ENCODE measurements at regions not wholly inside any gene's neighbourhood (a gene's known extent, or its start where the extent isn't known, plus 50 kb on each side); places are given as distances from the start of the nearest gene placed in this dataset.

- WGBS, 2 donors (ENCODE audit: low coverage in 1 of 2): 76% methylated on average over 7 of the region's 7 CpGs
These were observed 61.0 kb upstream of the PHACTR2 start for GRCh38 chr6:143616741-143617140.

DNA sequence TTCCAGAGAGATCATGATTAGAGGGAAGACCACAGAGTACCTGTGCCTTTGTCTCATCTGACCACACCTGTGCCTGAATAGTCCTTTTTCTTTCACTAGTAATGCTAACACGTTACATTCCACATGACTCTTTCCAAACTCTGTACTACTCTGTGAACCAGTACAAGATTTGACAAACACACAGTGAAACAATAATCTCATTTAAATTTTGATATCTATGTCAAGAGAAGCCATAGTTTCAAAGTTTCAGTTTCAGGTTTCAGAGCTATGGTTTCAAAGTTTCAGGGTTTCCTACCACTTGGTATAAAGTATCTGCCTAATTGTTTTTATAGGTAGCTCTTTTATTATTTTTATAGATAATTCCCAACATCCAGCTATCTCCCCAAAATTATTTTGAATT lies 62.0 kb upstream of the PHACTR2 start:
- Histone ChIP-seq H3K9me3 (no peaks in the 10 kb centered on the region), H3K27me3 (no peaks in the 10 kb centered on the region), H3K4me1 (peaks cover 0 to 11% (median 8%) of the 10 kb centered on the region in 4 donors), H3K27ac (no peak overlapping the region), H3K4me3 (no peak overlapping the region), H3K36me3 (no peaks in the 10 kb centered on the region)
- TF ChIP-seq CTCF (IDR thresholded peaks at IDR 0.05) (no peak), POLR2AphosphoS5 (IDR thresholded peaks at IDR 0.05) (no peak), EP300 (IDR thresholded peaks at IDR 0.05; ENCODE audit: low read depth) (no peak), POLR2A (IDR thresholded peaks at IDR 0.05) (no peak)
- DNase-seq: no peak
- in situ Hi-C loops (cut with MboI; ENCODE audit: low pct_ligation_motif_present in 1 of 4, low pct_unique_long_range_greater_than_20kb in 1 of 4, low sequenced_read_pairs in 3 of 4): no loop called here
- 84 to 92% methylated on average over 1 of the region's 1 CpG for WGBS, 2 donors (ENCODE audit: low coverage in 1 of 2)
- intact Hi-C loops (cut with DNase I; ENCODE audit: low total_unique reads): no loop called here

More at GRCh38 chr6:143616741-143617140, 61.0 kb upstream of the PHACTR2 start:
- DNase-seq: no peak
- Histone ChIP-seq H3K9me3 (no peaks in the 10 kb centered on the region), H3K27ac (no peak overlapping the region), H3K36me3 (no peaks in the 10 kb centered on the region), H3K4me3 (no peak overlapping the region), H3K27me3 (no peaks in the 10 kb centered on the region), H3K4me1 (peaks cover 0 to 11% (median 9%) of the 10 kb centered on the region in 4 donors)
- intact Hi-C loops (cut with DNase I; ENCODE audit: low total_unique reads) (no loop called here), in situ Hi-C loops (cut with MboI; ENCODE audit: low pct_ligation_motif_present in 1 of 4, low pct_unique_long_range_greater_than_20kb in 1 of 4, low sequenced_read_pairs in 3 of 4) (no loop called here)
- no peak for TF ChIP-seq POLR2A (IDR thresholded peaks at IDR 0.05)

DNA sequence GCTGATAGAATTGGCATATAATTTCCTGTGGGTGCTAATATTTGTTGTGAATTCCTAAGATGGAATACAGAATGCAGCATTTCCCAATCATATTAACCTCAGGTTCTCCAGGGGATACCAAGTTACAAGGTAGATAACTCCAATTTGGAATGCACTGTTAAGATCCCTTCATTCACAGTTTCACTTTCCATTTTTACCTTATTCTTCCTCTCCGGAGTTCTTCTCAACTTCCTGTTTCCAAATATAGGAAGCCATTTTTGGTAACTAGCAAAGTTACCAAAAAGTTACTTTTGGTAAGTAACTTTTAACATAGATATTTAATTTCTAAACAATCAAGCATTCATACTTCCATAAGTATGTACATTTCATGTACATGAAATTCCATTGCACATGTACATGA lies 63.5 kb upstream of the PHACTR2 start:
- Histone ChIP-seq H3K36me3 (no peaks in the 10 kb centered on the region), H3K4me3 (no peak overlapping the region), H3K27ac (no peak overlapping the region), H3K27me3 (no peaks in the 10 kb centered on the region), H3K4me1 (no peaks in the 10 kb centered on the region), H3K9me3 (no peaks in the 10 kb centered on the region)
- no peak for DNase-seq
- intact Hi-C loops (cut with DNase I; ENCODE audit: low total_unique reads) (no loop called here), in situ Hi-C loops (cut with MboI; ENCODE audit: low pct_ligation_motif_present in 1 of 4, low pct_unique_long_range_greater_than_20kb in 1 of 4, low sequenced_read_pairs in 3 of 4) (no loop called here)
- 62 to 83% methylated on average over 1 of the region's 1 CpG for WGBS, 2 donors (ENCODE audit: low coverage in 1 of 2)
- TF ChIP-seq POLR2A (IDR thresholded peaks at IDR 0.05): no peak
- TF ChIP-seq POLR2AphosphoS5 (IDR thresholded peaks at IDR 0.05): no peak
- TF ChIP-seq CTCF (IDR thresholded peaks at IDR 0.05): no peak
- no peak for TF ChIP-seq EP300 (IDR thresholded peaks at IDR 0.05; ENCODE audit: low read depth)

- intact Hi-C loops (cut with DNase I; ENCODE audit: low total_unique reads): no loop called here
- in situ Hi-C loops (cut with MboI; ENCODE audit: low pct_ligation_motif_present in 1 of 4, low pct_unique_long_range_greater_than_20kb in 1 of 4, low sequenced_read_pairs in 3 of 4): no loop called here
These were observed 64.0 kb upstream of the PHACTR2 start for GRCh38 chr6:143613749-143614148.

More at GRCh38 chr6:143613749-143614148, 64.0 kb upstream of the PHACTR2 start:
- WGBS, 2 donors (ENCODE audit: low coverage in 1 of 2): 96% methylated on average over 4 to 5 of the region's 5 CpGs
- Histone ChIP-seq H3K27ac (no peak overlapping the region), H3K27me3 (no peaks in the 10 kb centered on the region), H3K4me3 (no peak overlapping the region), H3K4me1 (no peaks in the 10 kb centered on the region), H3K9me3 (no peaks in the 10 kb centered on the region), H3K36me3 (no peaks in the 10 kb centered on the region)
- DNase-seq: no peak
- TF ChIP-seq EP300 (IDR thresholded peaks at IDR 0.05; ENCODE audit: low read depth) (no peak), POLR2AphosphoS5 (IDR thresholded peaks at IDR 0.05) (no peak), CTCF (IDR thresholded peaks at IDR 0.05) (no peak), POLR2A (IDR thresholded peaks at IDR 0.05) (no peak)

All from transverse colon (tissue), 4 donors.